ENCODE measurements at regions not wholly inside any gene's neighbourhood (a gene's known extent, or its start where the extent isn't known, plus 50 kb on each side); places are given as distances from the start of the nearest gene placed in this dataset.

DNA sequence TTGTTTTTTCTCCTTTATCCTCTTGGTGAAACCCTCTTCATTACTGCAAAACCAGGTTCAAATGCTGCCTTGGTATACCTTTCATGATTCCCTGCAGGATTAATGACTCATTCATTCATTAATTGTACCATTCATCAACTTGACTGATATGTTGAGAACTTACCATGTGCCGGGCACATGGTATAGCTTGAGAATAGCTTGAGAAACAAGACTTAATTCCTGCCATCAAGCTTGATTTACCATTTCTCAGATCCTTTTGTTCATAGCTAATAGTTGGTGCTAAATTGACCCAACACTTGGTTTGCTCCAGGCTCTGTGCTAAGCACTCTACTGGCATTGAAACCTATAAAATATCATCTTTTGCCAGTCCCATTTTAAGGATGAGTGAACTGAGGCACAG is 165.7 kb downstream of the YIPF5 start:
- CTCF ChIA-PET = interaction anchor here (0.5 kb wide), 1 partner anchor 810 kb away, joined by 3 read pairs; no protein-coding TSS in a partner anchor
- Mint-ChIP-seq H3K4me3 (ENCODE audit: low read depth, unreplicated experiment) (no peak overlapping the region), H3K27ac (ENCODE audit: unreplicated experiment) (no peak overlapping the region), H3K27me3 (ENCODE audit: unreplicated experiment) (no peaks in the 10 kb centered on the region), H3K9me3 (ENCODE audit: low read depth, unreplicated experiment) (peaks cover 2% of the 10 kb centered on the region), H3K36me3 (ENCODE audit: insufficient read depth, unreplicated experiment) (no peaks in the 10 kb centered on the region), H3K4me1 (ENCODE audit: low read depth, unreplicated experiment) (no peaks in the 10 kb centered on the region)
- intact Hi-C loops (cut with micrococcal nuclease; ENCODE audit: unreplicated experiment) = no loop called here
- BruUV-seq (replicated peaks) = no TSS peak
- no peak for DNase-seq
- no peak for TF ChIP-seq CTCF (IDR thresholded peaks at IDR 0.05; ENCODE audit: unreplicated experiment)

- H3K9me3 Mint-ChIP-seq (ENCODE audit: low read depth, unreplicated experiment) = peaks cover 13% of the 10 kb centered on the region
- DNase-seq = no peak
- no peak overlapping the region for H3K27ac Mint-ChIP-seq (ENCODE audit: unreplicated experiment)
- CTCF ChIA-PET = no interaction called here
- no peaks in the 10 kb centered on the region for H3K36me3 Mint-ChIP-seq (ENCODE audit: insufficient read depth, unreplicated experiment)
- intact Hi-C loops (cut with micrococcal nuclease; ENCODE audit: unreplicated experiment) = no loop called here
- H3K4me1 Mint-ChIP-seq (ENCODE audit: low read depth, unreplicated experiment) = no peaks in the 10 kb centered on the region
- no peaks in the 10 kb centered on the region for H3K27me3 Mint-ChIP-seq (ENCODE audit: unreplicated experiment)
- no peak for TF ChIP-seq CTCF (IDR thresholded peaks at IDR 0.05; ENCODE audit: unreplicated experiment)
- no peak overlapping the region for H3K4me3 Mint-ChIP-seq (ENCODE audit: low read depth, unreplicated experiment)
- no TSS peak for BruUV-seq (replicated peaks)
Observed at GRCh38 chr5:144009116-144009515, 161.3 kb downstream of the YIPF5 start.

DNA sequence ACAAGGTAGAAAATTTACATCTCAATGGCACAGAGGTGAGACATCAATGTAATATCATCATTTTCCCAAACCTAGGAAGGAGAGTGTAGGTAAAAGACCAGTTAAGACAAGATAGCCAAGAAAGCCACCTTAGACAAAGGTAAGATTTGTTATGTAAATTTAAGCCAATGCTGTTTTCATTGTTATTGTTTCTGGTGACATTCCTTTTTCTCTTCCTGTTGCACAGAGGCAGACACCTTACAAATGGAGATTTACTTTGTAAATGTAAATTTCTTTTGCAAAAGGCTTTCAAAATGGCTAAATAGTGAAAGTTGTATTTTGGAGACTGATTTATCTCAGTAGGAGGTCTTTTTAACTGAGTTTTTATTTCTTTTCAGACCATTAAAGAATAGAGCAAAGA is 159.1 kb downstream of the YIPF5 start:
- Mint-ChIP-seq H3K27me3 (ENCODE audit: unreplicated experiment) (no peaks in the 10 kb centered on the region), H3K27ac (ENCODE audit: unreplicated experiment) (no peak overlapping the region), H3K4me1 (ENCODE audit: low read depth, unreplicated experiment) (no peaks in the 10 kb centered on the region), H3K9me3 (ENCODE audit: low read depth, unreplicated experiment) (peaks cover 12% of the 10 kb centered on the region), H3K4me3 (ENCODE audit: low read depth, unreplicated experiment) (no peak overlapping the region), H3K36me3 (ENCODE audit: insufficient read depth, unreplicated experiment) (no peaks in the 10 kb centered on the region)
- intact Hi-C loops (cut with micrococcal nuclease; ENCODE audit: unreplicated experiment) = no loop called here
- no peak for TF ChIP-seq CTCF (IDR thresholded peaks at IDR 0.05; ENCODE audit: unreplicated experiment)
- CTCF ChIA-PET = no interaction called here
- BruUV-seq (replicated peaks) = no TSS peak
- no peak for DNase-seq

DNA sequence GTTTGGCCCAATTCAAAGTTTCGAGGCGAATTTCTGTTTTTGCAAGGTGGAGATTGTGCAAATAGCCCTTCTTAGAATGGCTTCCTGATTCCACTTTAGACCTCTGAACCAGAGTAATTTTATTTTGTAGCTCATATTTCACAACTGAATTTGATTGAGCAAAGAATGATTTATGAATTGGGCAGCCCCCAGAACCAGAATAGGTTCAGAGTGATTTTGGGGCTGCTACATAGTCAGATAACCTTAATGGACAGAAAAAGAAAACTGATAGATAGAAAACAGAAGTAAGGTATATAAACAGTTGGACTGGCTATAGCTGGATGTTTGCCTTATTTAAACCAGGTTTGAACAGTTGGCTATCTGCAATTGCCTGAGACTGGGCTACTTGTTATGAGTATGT is 156.6 kb downstream of the YIPF5 start:
- no TSS peak for BruUV-seq (replicated peaks)
- H3K4me1 Mint-ChIP-seq (ENCODE audit: low read depth, unreplicated experiment) = no peaks in the 10 kb centered on the region
- TF ChIP-seq CTCF (IDR thresholded peaks at IDR 0.05; ENCODE audit: unreplicated experiment) = no peak
- CTCF ChIA-PET = no interaction called here
- no peak overlapping the region for H3K27ac Mint-ChIP-seq (ENCODE audit: unreplicated experiment)
- H3K27me3 Mint-ChIP-seq (ENCODE audit: unreplicated experiment) = peaks cover 13% of the 10 kb centered on the region
- H3K36me3 Mint-ChIP-seq (ENCODE audit: insufficient read depth, unreplicated experiment) = no peaks in the 10 kb centered on the region
- H3K4me3 Mint-ChIP-seq (ENCODE audit: low read depth, unreplicated experiment) = no peak overlapping the region
- intact Hi-C loops (cut with micrococcal nuclease; ENCODE audit: unreplicated experiment) = no loop called here
- H3K9me3 Mint-ChIP-seq (ENCODE audit: low read depth, unreplicated experiment) = peaks cover 12% of the 10 kb centered on the region
- DNase-seq = no peak

GRCh38 chr5:144015961-144016360 is 154.5 kb downstream of the YIPF5 start:
- Mint-ChIP-seq H3K4me1 (ENCODE audit: low read depth, unreplicated experiment) (no peaks in the 10 kb centered on the region), H3K36me3 (ENCODE audit: insufficient read depth, unreplicated experiment) (no peaks in the 10 kb centered on the region), H3K4me3 (ENCODE audit: low read depth, unreplicated experiment) (no peak overlapping the region), H3K27me3 (ENCODE audit: unreplicated experiment) (peaks cover 13% of the 10 kb centered on the region), H3K27ac (ENCODE audit: unreplicated experiment) (no peak overlapping the region), H3K9me3 (ENCODE audit: low read depth, unreplicated experiment) (peaks cover 17% of the 10 kb centered on the region)
- CTCF ChIA-PET = no interaction called here
- no peak for DNase-seq
- intact Hi-C loops (cut with micrococcal nuclease; ENCODE audit: unreplicated experiment) = no loop called here
- TF ChIP-seq CTCF (IDR thresholded peaks at IDR 0.05; ENCODE audit: unreplicated experiment) = no peak
- no TSS peak for BruUV-seq (replicated peaks)

Measured in Calu3 (cell line).